CD14-positive monocyte (primary cell): ENCODE measurements at regions not wholly inside any gene's neighbourhood (a gene's known extent, or its start where the extent isn't known, plus 50 kb on each side); places are given as distances from the start of the nearest gene placed in this dataset.
"Not testable (repeated sequence)": the region's sequence is repeated elsewhere in the genome, so short reads cannot be mapped to it uniquely, and the experiment has no call there.

Source experiments
- DNase-seq, 3 donors: peaks; one replicate each; pipeline ENCODE4 v3.0.0-alpha.2; 2011 to 2022
- H2AFZ ChIP-seq: 2 replicates; pipeline ENCODE4 v1.6.0; 2012; ENCODE audit warnings: mild to moderate bottlenecking, low read depth, low read length, inconsistent platforms; ENCODE audit not compliant: insufficient read depth, poor library complexity, severe bottlenecking
- H3K27ac ChIP-seq, 2 donors: 1 replicate in 1 of 2; 2 replicates in 1 of 2; pipeline ENCODE4 v1.5.1; 2012 to 2013; ENCODE audit warnings: low read length in 2 of 2, control low read depth in 1 of 2, inconsistent platforms in 1 of 2, low read depth in 1 of 2, mild to moderate bottlenecking in 1 of 2
- H3K27me3 ChIP-seq, 2 donors: one replicate each; pipeline versions ENCODE4 v1.6.0 to v1.6.1; 2011 to 2013; ENCODE audit warnings: low read length in 2 of 2; ENCODE audit not compliant: control insufficient read depth in 2 of 2, insufficient read depth in 2 of 2
- H3K36me3 ChIP-seq, 2 donors: replicated peaks in 1 of 2; 1 replicate in 1 of 2; 2 replicates in 1 of 2; pipeline versions ENCODE4 v1.5.1 to v1.6.1; 2012 to 2013; ENCODE audit warnings: low read length in 2 of 2, control low read depth in 1 of 2, inconsistent platforms in 1 of 2, mild to moderate bottlenecking in 1 of 2; ENCODE audit not compliant: insufficient read depth in 2 of 2, control insufficient read depth in 1 of 2
- H3K4me1 ChIP-seq, 2 donors: 1 replicate in 1 of 2; 2 replicates in 1 of 2; pipeline versions ENCODE4 v1.5.1 to v1.6.1; 2012 to 2013; ENCODE audit warnings: low read length in 2 of 2, control low read depth in 1 of 2, inconsistent platforms in 1 of 2, mild to moderate bottlenecking in 1 of 2, moderate library complexity in 1 of 2; ENCODE audit not compliant: insufficient read depth in 2 of 2, control insufficient read depth in 1 of 2
- H3K4me2 ChIP-seq: replicated peaks from 2 replicates; pipeline ENCODE3; 2012; ENCODE audit warnings: low read length, moderate library complexity, mild to moderate bottlenecking; ENCODE audit not compliant: poor library complexity, severe bottlenecking; ENCODE audit errors: extremely low read depth
- H3K4me3 ChIP-seq, 3 experiments: fragments of 200-600 bp in 1 of 3; sonication (generic) in 1 of 3; replicated peaks in 1 of 3; 1 replicate in 2 of 3; 2 replicates in 1 of 3; pipeline ENCODE4 v1.5.1; 2011 to 2013; ENCODE audit warnings: low read length in 3 of 3, mild to moderate bottlenecking in 3 of 3, control low read depth in 2 of 3, low read depth in 2 of 3, inconsistent platforms in 1 of 3, moderate library complexity in 1 of 3
- H3K79me2 ChIP-seq: 2 replicates; pipeline ENCODE4 v1.6.0; 2012; ENCODE audit warnings: mild to moderate bottlenecking, control low read depth, inconsistent platforms, low read length, moderate library complexity; ENCODE audit not compliant: insufficient read depth
- H3K9ac ChIP-seq: 2 replicates; pipeline ENCODE4 v1.6.0; 2017; ENCODE audit warnings: low read length, mild to moderate bottlenecking; ENCODE audit not compliant: insufficient read depth, poor library complexity, severe bottlenecking
- H3K9me3 ChIP-seq, 2 donors: replicated peaks in 1 of 2; 1 replicate in 1 of 2; 2 replicates in 1 of 2; pipeline versions ENCODE4 v1.5.1 to v1.6.1; 2012 to 2013; ENCODE audit warnings: low read length in 2 of 2, control low read depth in 1 of 2; ENCODE audit not compliant: control insufficient read depth in 1 of 2, insufficient read depth in 1 of 2
- H4K20me1 ChIP-seq: 2 replicates; pipeline ENCODE4 v1.6.0; 2012; ENCODE audit warnings: mild to moderate bottlenecking, low read length, control low read depth, moderate library complexity; ENCODE audit not compliant: insufficient read depth
- H3K27ac Mint-ChIP-seq, 7 donors: one replicate each; pipeline ENCODE4 v1.8.0; 2020; ENCODE audit warnings: mild to moderate bottlenecking in 7 of 7, mixed read lengths in 7 of 7, moderate library complexity in 6 of 7, inconsistent platforms in 2 of 7
- H3K27me3 Mint-ChIP-seq, 3 donors: one replicate each; pipeline ENCODE4 v1.8.0; 2021 to 2022; ENCODE audit warnings: low read depth in 3 of 3, mild to moderate bottlenecking in 3 of 3, mixed read lengths in 3 of 3, moderate library complexity in 3 of 3, inconsistent platforms in 1 of 3
- H3K36me3 Mint-ChIP-seq, 2 donors: one replicate each; pipeline ENCODE4 v1.8.0; 2020; ENCODE audit warnings: mixed read lengths in 2 of 2, inconsistent platforms in 1 of 2, mild to moderate bottlenecking in 1 of 2
- H3K4me1 Mint-ChIP-seq: one replicate; pipeline ENCODE4 v1.8.0; 2020; ENCODE audit warnings: mild to moderate bottlenecking, mixed read lengths
- H3K4me3 Mint-ChIP-seq, 2 donors: one replicate each; pipeline ENCODE4 v1.8.0; 2020; ENCODE audit warnings: mild to moderate bottlenecking in 2 of 2, mixed read lengths in 2 of 2, moderate library complexity in 1 of 2
- H3K9me3 Mint-ChIP-seq, 7 donors: one replicate each; pipeline ENCODE4 v1.8.0; 2020 to 2022; ENCODE audit warnings: mixed read lengths in 7 of 7, mild to moderate bottlenecking in 6 of 7, moderate library complexity in 6 of 7, inconsistent platforms in 2 of 7
- WGBS: methylation state at CpG from one replicate; pipeline ENCODE4 v1.1.5; 2013; ENCODE audit warnings: missing lambda C conversion rate; ENCODE audit not compliant: insufficient coverage; 5-methylcytosine and 5-hydroxymethylcytosine counted together
- intact Hi-C, 2 donors: fragments of 100-400 bp; cut with micrococcal nuclease; formaldehyde crosslinking; loops; one replicate each; pipeline versions ENCODE4 v1.15.0 to v1.15.1; 2023
- TF ChIP-seq, protein P1 (sequence below): fragments of 200-600 bp; IDR thresholded peaks from one replicate; pipeline ENCODE4 v1.8.0; 2022; ENCODE audit warnings: antibody characterized with exemption, mild to moderate bottlenecking

DNA sequence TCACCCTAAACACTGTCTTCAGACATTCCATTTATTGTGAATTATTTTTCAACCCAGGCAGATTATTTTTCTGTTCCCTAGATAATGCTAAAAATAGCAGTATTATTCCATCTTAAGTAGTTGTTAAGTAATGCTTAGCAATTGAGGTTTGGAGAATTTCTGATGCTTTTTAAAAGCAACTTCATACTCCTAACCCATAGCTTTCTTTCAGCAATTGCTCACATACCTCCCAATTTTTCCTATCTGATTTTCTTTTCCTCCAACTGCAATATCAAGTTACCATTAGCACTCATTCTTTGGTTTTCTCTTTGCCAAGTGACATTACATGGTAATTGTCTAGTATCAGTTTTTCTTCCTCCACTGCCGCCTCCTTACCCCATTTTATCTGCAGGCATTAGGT lies 104.7 kb downstream of the GPR85 start:
- H4K20me1 ChIP-seq: no peaks in the 10 kb centered on the region
- H3K27ac Mint-ChIP-seq: no peak overlapping the region
- no peaks in the 10 kb centered on the region for H3K27me3 ChIP-seq
- H3K36me3 ChIP-seq: no peaks in the 10 kb centered on the region
- no peak overlapping the region for H3K27ac ChIP-seq
- H3K9me3 Mint-ChIP-seq: peaks cover 0 to 3% (median 0%) of the 10 kb centered on the region in 7 donors
- no peak for DNase-seq
- peaks cover 0 to 7% of the 10 kb centered on the region in 2 donors for H3K4me1 ChIP-seq
- intact Hi-C loops: no loop called here
- H3K9me3 ChIP-seq: no peaks in the 10 kb centered on the region
- H3K4me3 ChIP-seq: no peak overlapping the region
- TF ChIP-seq, protein P1, sequence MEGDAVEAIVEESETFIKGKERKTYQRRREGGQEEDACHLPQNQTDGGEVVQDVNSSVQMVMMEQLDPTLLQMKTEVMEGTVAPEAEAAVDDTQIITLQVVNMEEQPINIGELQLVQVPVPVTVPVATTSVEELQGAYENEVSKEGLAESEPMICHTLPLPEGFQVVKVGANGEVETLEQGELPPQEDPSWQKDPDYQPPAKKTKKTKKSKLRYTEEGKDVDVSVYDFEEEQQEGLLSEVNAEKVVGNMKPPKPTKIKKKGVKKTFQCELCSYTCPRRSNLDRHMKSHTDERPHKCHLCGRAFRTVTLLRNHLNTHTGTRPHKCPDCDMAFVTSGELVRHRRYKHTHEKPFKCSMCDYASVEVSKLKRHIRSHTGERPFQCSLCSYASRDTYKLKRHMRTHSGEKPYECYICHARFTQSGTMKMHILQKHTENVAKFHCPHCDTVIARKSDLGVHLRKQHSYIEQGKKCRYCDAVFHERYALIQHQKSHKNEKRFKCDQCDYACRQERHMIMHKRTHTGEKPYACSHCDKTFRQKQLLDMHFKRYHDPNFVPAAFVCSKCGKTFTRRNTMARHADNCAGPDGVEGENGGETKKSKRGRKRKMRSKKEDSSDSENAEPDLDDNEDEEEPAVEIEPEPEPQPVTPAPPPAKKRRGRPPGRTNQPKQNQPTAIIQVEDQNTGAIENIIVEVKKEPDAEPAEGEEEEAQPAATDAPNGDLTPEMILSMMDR: no peak
- H3K27me3 Mint-ChIP-seq: peaks cover 0 to 1% (median 0%) of the 10 kb centered on the region in 3 donors
- H3K9ac ChIP-seq: no peak overlapping the region
- no peak overlapping the region for H2AFZ ChIP-seq
- H3K4me1 Mint-ChIP-seq: no peaks in the 10 kb centered on the region
- no peaks in the 10 kb centered on the region for H3K36me3 Mint-ChIP-seq
- H3K4me2 ChIP-seq: no peak overlapping the region
- H3K79me2 ChIP-seq: no peaks in the 10 kb centered on the region
- H3K4me3 Mint-ChIP-seq: no peak overlapping the region
- WGBS: no CpG with 5 or more reads among the region's 1 CpG

GRCh38 chr7:112979055-112979454 lies 107.6 kb downstream of the GPR85 start:
- H3K9me3 Mint-ChIP-seq, H3K4me3 Mint-ChIP-seq, H3K36me3 Mint-ChIP-seq, H3K27ac Mint-ChIP-seq, H3K79me2 ChIP-seq, H4K20me1 ChIP-seq, intact Hi-C loops, DNase-seq, H3K4me2 ChIP-seq, H3K4me1 Mint-ChIP-seq, H3K9ac ChIP-seq, H3K27me3 Mint-ChIP-seq, H2AFZ ChIP-seq, H3K27ac ChIP-seq, H3K27me3 ChIP-seq, H3K4me1 ChIP-seq, H3K9me3 ChIP-seq, H3K4me3 ChIP-seq, H3K36me3 ChIP-seq: not testable (repeated sequence)
- 100% methylated on average over 1 of the region's 3 CpGs for WGBS

DNA sequence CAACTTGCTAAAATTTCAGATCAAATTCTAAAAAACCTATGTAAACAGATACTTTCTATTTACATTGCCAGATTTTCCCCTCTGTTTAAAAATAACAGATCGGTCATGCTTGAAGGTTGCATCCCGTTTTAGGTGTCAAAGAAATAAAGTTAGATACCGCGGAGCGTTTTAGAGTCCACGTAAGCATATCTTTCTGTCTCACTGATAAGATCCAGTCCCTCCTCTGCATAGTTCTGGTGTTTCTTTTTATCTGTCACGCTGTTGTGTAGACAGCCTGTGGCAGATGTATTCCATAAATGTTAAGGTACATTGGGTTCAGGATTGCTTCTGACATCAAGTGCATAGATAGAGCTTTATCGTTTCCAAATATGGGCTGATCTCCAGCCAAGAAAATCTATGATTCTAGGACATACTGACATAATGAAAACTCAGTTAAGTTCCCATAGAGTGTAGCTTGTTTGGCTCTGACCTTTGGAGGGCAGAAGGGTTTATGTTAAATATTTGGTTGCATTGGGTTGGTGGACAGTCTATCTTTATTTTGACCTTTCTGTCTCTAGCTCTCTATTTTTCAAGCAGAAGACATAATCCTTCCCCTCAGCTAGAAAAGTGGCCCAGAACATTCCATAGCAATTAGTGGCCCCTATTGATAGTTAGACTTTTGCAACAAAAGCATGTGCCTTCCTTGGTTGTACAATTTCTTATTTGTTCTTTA lies 109.2 kb downstream of the GPR85 start:
- not testable (repeated sequence) for H3K4me3 ChIP-seq, DNase-seq

More for the DNA sequence above, 109.2 kb downstream of the GPR85 start:
- H3K27me3 ChIP-seq, H3K9me3 Mint-ChIP-seq, H3K27me3 Mint-ChIP-seq, H3K79me2 ChIP-seq, H3K4me1 Mint-ChIP-seq, H3K36me3 Mint-ChIP-seq, H3K9ac ChIP-seq, H3K4me3 Mint-ChIP-seq, H3K9me3 ChIP-seq, H3K4me2 ChIP-seq, H3K27ac Mint-ChIP-seq, H3K27ac ChIP-seq, H3K4me1 ChIP-seq, H2AFZ ChIP-seq, H4K20me1 ChIP-seq, intact Hi-C loops, H3K36me3 ChIP-seq: not testable (repeated sequence)
- no CpG with 5 or more reads among the region's 8 CpGs for WGBS
